Epithelial cell of proximal tubule (primary cell): ENCODE measurements at regions not wholly inside any gene's neighbourhood (a gene's known extent, or its start where the extent isn't known, plus 50 kb on each side); places are given as distances from the start of the nearest gene placed in this dataset.
"Not testable (repeated sequence)": the region's sequence is repeated elsewhere in the genome, so short reads cannot be mapped to it uniquely, and the experiment has no call there.

ENCODE experiments used
- DNase-seq: peaks from one replicate; pipeline ENCODE4 v3.0.0-alpha.2; 2011; ENCODE audit warnings: low read depth
- H3K4me3 ChIP-seq: 2 replicates; pipeline ENCODE4 v1.5.1; 2011; ENCODE audit warnings: low read depth, mild to moderate bottlenecking, low read length
- TF ChIP-seq, protein P1 (sequence below): conservative IDR thresholded peaks from 2 replicates; pipeline ENCODE4 v1.5.1; 2012; ENCODE audit warnings: low read depth, mild to moderate bottlenecking, low read length

DNA sequence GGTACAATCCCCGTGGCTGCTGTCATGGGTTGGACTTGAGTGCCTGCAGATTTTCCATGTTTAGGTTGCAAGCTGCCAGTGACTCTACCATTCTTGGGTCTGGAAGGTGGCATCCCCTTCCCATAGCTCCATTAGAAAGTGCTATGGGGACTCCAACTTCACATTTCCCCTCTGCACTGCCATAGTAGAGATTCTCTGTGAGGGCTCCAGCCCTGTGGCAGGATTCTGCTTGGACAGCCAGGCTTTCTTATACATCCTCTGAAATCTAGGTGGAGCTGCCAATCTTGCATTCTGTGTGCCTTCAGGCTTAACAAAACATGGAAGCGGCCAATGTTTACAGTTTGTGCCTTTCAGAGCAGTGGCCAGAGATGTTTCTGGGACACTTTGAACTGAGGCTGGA, 636.2 kb downstream of the SLITRK6 start:
- no peak overlapping the region for H3K4me3 ChIP-seq
- TF ChIP-seq, protein P1, sequence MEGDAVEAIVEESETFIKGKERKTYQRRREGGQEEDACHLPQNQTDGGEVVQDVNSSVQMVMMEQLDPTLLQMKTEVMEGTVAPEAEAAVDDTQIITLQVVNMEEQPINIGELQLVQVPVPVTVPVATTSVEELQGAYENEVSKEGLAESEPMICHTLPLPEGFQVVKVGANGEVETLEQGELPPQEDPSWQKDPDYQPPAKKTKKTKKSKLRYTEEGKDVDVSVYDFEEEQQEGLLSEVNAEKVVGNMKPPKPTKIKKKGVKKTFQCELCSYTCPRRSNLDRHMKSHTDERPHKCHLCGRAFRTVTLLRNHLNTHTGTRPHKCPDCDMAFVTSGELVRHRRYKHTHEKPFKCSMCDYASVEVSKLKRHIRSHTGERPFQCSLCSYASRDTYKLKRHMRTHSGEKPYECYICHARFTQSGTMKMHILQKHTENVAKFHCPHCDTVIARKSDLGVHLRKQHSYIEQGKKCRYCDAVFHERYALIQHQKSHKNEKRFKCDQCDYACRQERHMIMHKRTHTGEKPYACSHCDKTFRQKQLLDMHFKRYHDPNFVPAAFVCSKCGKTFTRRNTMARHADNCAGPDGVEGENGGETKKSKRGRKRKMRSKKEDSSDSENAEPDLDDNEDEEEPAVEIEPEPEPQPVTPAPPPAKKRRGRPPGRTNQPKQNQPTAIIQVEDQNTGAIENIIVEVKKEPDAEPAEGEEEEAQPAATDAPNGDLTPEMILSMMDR: no peak
- no peak for DNase-seq

GRCh38 chr13:85148009-85148408, 651.2 kb downstream of the SLITRK6 start:
- DNase-seq: no peak
- H3K4me3 ChIP-seq: no peak overlapping the region
- TF ChIP-seq, protein P1: no peak

DNA sequence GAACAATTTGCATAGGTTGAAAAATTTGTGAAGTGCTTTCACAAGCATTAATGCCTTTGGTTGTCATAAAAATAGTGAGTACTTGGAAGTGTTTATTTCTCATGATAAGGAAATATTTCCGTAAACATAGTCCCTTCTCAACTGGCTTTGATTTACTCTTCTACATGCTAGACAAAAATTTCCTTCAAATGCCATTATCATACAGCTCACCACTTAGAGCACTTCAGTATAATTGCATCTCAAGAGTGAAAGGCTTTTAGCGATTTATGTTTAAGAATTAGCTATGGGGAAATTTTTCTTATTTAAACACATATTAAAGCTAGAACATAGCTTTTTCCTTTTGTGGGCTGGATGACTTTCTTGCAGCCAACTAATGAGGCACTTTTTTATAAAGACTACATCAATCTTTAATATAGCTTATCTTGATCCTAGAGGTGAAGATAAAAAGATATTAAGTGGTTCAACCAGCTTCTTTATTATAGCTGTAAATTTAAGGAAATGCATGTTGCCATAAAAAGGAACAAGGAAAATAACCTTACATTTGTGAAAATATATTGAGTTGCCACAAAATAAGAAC, 656.8 kb downstream of the SLITRK6 start:
- DNase-seq: no peak
- H3K4me3 ChIP-seq: no peak overlapping the region
- TF ChIP-seq, protein P1: no peak

- no peak overlapping the region for H3K4me3 ChIP-seq
- DNase-seq: no peak
- TF ChIP-seq, protein P1: no peak
Measured at GRCh38 chr13:85141401-85141800, 657.8 kb downstream of the SLITRK6 start.

GRCh38 chr13:85140192-85140591, 659.0 kb downstream of the SLITRK6 start:
- DNase-seq: no peak
- no peak overlapping the region for H3K4me3 ChIP-seq

DNA sequence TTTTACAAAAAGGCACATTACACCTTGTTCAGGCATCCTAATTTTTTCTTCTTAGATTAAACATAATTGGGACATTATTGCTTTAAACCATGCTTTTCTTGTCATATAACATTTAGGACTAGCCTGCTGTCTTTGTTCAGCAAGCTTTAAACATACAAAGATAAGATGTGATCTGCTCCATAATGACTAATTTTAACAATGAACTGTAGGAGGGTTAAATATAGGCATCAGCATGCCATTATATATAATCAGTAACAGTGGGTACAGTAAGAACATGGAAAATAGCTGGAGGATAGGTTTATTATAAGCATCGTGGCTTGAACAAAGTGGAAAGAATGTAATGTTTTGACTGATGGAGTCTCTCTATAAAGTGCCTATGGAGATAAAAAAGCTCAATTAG, 661.7 kb downstream of the SLITRK6 start:
- TF ChIP-seq, protein P1: no peak
- no peak for DNase-seq
- H3K4me3 ChIP-seq: no peak overlapping the region

More at GRCh38 chr13:85140192-85140591, 659.0 kb downstream of the SLITRK6 start:
- TF ChIP-seq, protein P1: no peak

DNA sequence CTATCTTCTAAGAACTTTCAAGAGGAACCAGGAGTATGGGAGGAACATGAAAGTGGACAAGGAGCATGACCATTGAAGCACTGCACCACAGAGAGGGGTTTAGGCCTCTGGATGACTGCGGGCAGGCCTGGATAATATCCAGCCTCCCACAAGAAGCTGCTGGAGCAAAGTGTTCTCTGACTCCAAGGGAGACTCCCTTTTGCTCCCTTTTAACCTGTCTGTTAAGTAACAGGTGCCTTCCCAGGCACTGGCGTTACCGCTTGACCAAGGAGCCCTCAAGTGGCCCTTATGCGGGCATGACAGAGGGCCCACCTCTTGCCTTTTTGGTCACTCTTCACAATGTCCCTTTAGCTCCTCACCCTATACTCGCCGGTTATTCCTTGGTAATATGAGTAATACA, 666.2 kb downstream of the SLITRK6 start:
- no peak overlapping the region for H3K4me3 ChIP-seq
- no peak for DNase-seq
- TF ChIP-seq, protein P1: no peak

GRCh38 chr13:85123501-85123900, 675.7 kb downstream of the SLITRK6 start:
- H3K4me3 ChIP-seq, DNase-seq: not testable (repeated sequence)
